Activated B cell treated with CpG ODN at 0.5 μM for 24 hours (primary cell): ENCODE measurements at regions not wholly inside any gene's neighbourhood (a gene's known extent, or its start where the extent isn't known, plus 50 kb on each side); places are given as distances from the start of the nearest gene placed in this dataset.

Experiments used
- ATAC-seq: fragments of 200-7000 bp; cut with Tn5 transposase; one replicate; pipeline ENCODE4 v1.10.0; 2021; ENCODE audit warnings: low read depth, mild to moderate bottlenecking, moderate library complexity
- CTCF ChIA-PET: fragments of 350-600 bp; sonication (Branson Sonifier 250); formaldehyde crosslinking; loops from one replicate; lab custom pipeline; 2021; ENCODE audit warnings: antibody characterized with exemption; lab: Charles Lee
- POLR2A ChIA-PET: fragments of 350-600 bp; sonication (Branson Sonifier 250); formaldehyde crosslinking; loops from one replicate; lab custom pipeline; 2021; ENCODE audit warnings: antibody characterized with exemption; lab: Charles Lee
- DNase-seq: peaks from one replicate; pipeline ENCODE4 v3.0.0; 2022
- H3K27ac Mint-ChIP-seq: one replicate; pipeline ENCODE4 v1.8.0; 2020; ENCODE audit warnings: mixed read lengths
- H3K27me3 Mint-ChIP-seq: one replicate; pipeline ENCODE4 v1.8.0; 2021; ENCODE audit warnings: mixed read lengths
- H3K36me3 Mint-ChIP-seq: one replicate; pipeline ENCODE4 v1.8.0; 2021; ENCODE audit warnings: low read depth, mixed read lengths
- H3K4me1 Mint-ChIP-seq: one replicate; pipeline ENCODE4 v1.8.0; 2021; ENCODE audit warnings: mixed read lengths
- H3K4me3 Mint-ChIP-seq: one replicate; pipeline ENCODE4 v1.8.0; 2020; ENCODE audit warnings: mild to moderate bottlenecking, mixed read lengths
- H3K9me3 Mint-ChIP-seq: one replicate; pipeline ENCODE4 v1.8.0; 2020; ENCODE audit warnings: mixed read lengths
- intact Hi-C: fragments of 100-400 bp; cut with micrococcal nuclease; formaldehyde crosslinking; loops from one replicate; pipeline ENCODE4 v1.15.1; 2024
- TF ChIP-seq, protein P1 (sequence below): fragments of 200-600 bp; IDR thresholded peaks from one replicate; pipeline ENCODE4 v1.8.0; 2022; ENCODE audit warnings: antibody characterized with exemption, mild to moderate bottlenecking

DNA sequence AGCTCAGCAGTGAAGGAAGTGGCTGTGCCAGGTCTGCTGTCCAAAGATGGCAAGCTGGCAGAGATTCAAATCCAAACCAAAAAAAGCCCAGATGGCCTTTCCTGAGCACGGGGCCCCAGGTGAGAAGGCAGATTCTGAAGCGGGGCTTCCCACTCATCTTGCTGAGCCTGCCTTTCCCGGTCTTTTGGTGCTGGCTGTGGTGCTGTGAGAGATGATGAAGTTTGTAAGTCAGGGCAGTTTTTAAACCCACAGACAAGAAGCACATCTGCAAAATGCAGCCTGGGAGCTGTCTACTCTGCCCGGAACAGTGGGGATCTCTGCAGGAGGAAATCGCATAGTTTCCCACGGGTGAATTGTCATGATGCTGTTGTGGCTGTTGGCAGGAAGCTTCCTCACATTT, 85.0 kb upstream of the IRX4 start:
- Mint-ChIP-seq H3K4me1 (no peaks in the 10 kb centered on the region), H3K27ac (no peak overlapping the region), H3K27me3 (peaks cover 5% of the 10 kb centered on the region), H3K9me3 (no peaks in the 10 kb centered on the region), H3K4me3 (no peak overlapping the region), H3K36me3 (no peaks in the 10 kb centered on the region)
- ChIA-PET CTCF (no interaction called here), POLR2A (no interaction called here)
- DNase-seq (no peak), ATAC-seq (no peak)
- TF ChIP-seq, protein P1, sequence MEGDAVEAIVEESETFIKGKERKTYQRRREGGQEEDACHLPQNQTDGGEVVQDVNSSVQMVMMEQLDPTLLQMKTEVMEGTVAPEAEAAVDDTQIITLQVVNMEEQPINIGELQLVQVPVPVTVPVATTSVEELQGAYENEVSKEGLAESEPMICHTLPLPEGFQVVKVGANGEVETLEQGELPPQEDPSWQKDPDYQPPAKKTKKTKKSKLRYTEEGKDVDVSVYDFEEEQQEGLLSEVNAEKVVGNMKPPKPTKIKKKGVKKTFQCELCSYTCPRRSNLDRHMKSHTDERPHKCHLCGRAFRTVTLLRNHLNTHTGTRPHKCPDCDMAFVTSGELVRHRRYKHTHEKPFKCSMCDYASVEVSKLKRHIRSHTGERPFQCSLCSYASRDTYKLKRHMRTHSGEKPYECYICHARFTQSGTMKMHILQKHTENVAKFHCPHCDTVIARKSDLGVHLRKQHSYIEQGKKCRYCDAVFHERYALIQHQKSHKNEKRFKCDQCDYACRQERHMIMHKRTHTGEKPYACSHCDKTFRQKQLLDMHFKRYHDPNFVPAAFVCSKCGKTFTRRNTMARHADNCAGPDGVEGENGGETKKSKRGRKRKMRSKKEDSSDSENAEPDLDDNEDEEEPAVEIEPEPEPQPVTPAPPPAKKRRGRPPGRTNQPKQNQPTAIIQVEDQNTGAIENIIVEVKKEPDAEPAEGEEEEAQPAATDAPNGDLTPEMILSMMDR = no peak
- intact Hi-C loops = no loop called here

DNA sequence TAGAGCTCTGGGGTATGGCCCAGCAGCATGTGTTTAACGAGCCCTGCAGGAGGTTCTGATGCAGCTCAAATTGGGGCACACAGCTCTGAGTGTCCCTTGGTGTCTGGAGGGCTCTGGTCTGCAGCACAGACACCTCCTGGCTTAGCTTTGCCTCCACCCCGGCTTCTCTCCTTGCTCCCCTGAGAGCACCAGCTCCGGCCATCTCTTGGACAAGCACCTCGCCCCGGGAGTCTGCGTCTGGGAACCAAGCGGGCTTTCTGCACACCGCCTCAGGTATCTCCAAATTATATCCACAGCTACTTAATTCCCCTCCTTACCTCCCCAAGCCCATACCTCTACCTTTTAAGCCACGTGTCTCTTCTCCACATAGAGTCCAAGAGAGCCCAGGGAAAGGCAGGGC, 83.7 kb upstream of the IRX4 start:
- Mint-ChIP-seq H3K27me3 (peaks cover 5% of the 10 kb centered on the region), H3K27ac (no peak overlapping the region), H3K4me3 (no peak overlapping the region), H3K9me3 (no peaks in the 10 kb centered on the region), H3K36me3 (no peaks in the 10 kb centered on the region), H3K4me1 (no peaks in the 10 kb centered on the region)
- ChIA-PET CTCF (no interaction called here), POLR2A (no interaction called here)
- intact Hi-C loops = no loop called here
- DNase-seq (no peak), ATAC-seq (no peak)
- TF ChIP-seq, protein P1 = no peak

DNA sequence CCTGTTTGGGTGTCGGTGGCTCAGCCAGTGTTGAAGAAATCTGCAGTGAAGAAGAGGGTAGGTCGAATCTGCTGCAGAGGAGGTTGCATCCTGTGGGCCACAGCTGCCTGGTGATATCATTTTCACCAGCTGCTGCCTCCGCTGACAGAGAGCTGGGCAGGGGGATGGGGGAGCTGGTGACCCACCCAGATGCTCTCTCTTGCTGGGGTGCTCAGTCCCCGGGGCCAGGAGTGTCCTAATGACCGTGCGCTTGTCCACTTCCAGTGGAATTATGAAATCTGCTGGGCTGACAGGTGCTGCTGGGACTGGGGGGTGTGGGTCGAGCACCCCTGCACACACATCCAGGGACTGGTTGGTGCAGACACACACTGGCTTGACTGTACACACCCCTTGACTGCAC, 83.2 kb upstream of the IRX4 start:
- DNase-seq = no peak
- intact Hi-C loops = no loop called here
- ChIA-PET POLR2A (no interaction called here), CTCF (no interaction called here)
- ATAC-seq = no peak
- Mint-ChIP-seq H3K4me1 (no peaks in the 10 kb centered on the region), H3K9me3 (no peaks in the 10 kb centered on the region), H3K36me3 (no peaks in the 10 kb centered on the region), H3K27ac (no peak overlapping the region), H3K4me3 (no peak overlapping the region), H3K27me3 (peaks cover 5% of the 10 kb centered on the region)
- TF ChIP-seq, protein P1 = no peak

DNA sequence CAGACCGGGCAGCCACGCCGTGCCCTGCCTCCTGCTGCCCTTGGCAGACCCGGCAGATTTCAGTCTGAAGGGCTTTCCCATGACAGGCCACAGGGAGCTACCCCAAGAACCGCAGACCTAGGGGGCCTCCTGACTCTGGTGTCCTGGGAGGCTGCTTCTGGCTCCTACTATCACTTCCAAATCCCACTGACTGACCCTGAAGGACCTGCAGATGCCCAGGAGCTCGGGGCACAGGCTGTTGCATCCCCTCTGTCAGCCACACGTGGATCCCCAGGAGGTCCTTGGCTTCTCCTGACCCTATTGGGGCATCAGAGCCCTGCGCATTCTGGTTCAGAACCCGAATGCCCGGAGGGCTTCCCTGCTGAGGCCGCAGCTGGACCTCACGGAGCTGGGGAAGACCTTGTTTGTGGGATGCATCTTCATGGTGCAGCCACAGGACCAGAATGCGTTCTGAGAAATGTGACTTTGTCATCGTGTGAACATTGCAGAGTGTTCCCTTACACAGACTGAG, 81.3 kb upstream of the IRX4 start:
- no peak for DNase-seq
- Mint-ChIP-seq H3K9me3 (no peaks in the 10 kb centered on the region), H3K4me3 (no peak overlapping the region), H3K27me3 (peaks cover 5% of the 10 kb centered on the region), H3K36me3 (no peaks in the 10 kb centered on the region), H3K4me1 (no peaks in the 10 kb centered on the region), H3K27ac (no peak overlapping the region)
- CTCF ChIA-PET = no interaction called here
- intact Hi-C loops = no loop called here
- POLR2A ChIA-PET = no interaction called here
- TF ChIP-seq, protein P1 = no peak
- no peak for ATAC-seq

DNA sequence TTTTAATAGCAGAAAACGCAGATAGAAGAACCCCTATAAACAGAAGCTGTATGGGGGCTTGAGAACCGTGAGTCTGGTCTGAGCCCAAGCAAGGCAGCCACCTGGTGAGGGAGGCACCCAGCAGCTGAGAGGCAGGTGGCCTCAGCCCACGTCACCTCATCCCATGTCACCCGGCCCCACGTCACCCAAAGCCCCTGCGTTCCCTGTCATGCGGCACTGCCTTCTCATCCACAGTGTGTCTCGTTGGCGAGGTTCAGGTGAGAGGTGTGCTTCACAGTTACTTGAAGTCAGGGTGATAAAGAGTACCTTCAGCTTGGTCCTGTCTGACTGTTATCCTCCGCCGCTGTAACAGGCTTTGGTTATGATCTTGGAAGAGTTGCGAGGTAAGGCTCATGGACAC, 80.6 kb upstream of the IRX4 start:
- ATAC-seq (no peak), DNase-seq (no peak)
- intact Hi-C loops = no loop called here
- no peaks in the 10 kb centered on the region for H3K36me3 Mint-ChIP-seq
- no peaks in the 10 kb centered on the region for H3K9me3 Mint-ChIP-seq
- no peak overlapping the region for H3K27ac Mint-ChIP-seq
- peaks cover 5% of the 10 kb centered on the region for H3K27me3 Mint-ChIP-seq
- CTCF ChIA-PET = no interaction called here
- POLR2A ChIA-PET = no interaction called here
- no peak overlapping the region for H3K4me3 Mint-ChIP-seq
- TF ChIP-seq, protein P1 = no peak
- no peaks in the 10 kb centered on the region for H3K4me1 Mint-ChIP-seq
